AG10803 (cell line): ENCODE measurements at regions not wholly inside any gene's neighbourhood (a gene's known extent, or its start where the extent isn't known, plus 50 kb on each side); places are given as distances from the start of the nearest gene placed in this dataset.
A peak's percentile ranks its signal among the peaks of the same experiment; 100 is the strongest.

Experiments used
- DNase-seq: peaks from one replicate; pipeline ENCODE4 v3.0.0; 2010; ENCODE audit warnings: low read depth
- H3K4me3 ChIP-seq: 2 replicates; pipeline ENCODE4 v1.5.1; 2011; ENCODE audit warnings: mild to moderate bottlenecking, low read length, control low read depth
- CTCF ChIP-seq: conservative IDR thresholded peaks from 2 replicates; pipeline ENCODE4 v1.5.1; 2011; ENCODE audit warnings: mild to moderate bottlenecking, low read length, control low read depth, inconsistent platforms

DNA sequence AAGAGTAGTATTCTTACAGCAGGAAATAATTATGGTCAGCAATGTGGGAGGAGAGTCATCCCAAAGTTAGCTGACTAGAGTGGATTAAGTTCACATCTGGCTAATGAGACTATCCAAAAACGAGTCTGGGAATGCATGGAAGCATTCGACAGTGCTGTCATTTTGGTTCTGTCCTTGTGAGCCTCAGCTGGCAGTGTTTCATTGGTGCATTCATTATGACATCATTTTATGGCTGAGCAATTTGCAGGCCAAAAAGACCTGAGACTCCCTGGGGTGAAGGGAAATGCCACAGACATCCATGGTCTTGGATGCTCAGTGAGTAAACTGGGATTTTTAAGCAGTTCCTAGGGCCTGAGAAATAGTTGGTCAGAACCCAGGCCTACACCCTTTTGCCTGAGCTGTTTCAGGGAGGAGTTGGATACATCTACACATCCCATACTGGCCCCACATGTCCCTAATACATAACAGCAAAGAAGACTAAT lies 196.4 kb upstream of the CCN2 start:
- H3K4me3 ChIP-seq: no peak overlapping the region
- peak; percentile 100 for DNase-seq
- TF ChIP-seq CTCF: no peak

GRCh38 chr6:132144456-132144855 lies 193.3 kb upstream of the CCN2 start:
- no peak for DNase-seq
- no peak overlapping the region for H3K4me3 ChIP-seq
- TF ChIP-seq CTCF: no peak

GRCh38 chr6:132143258-132143657 lies 192.1 kb upstream of the CCN2 start:
- no peak for DNase-seq

DNA sequence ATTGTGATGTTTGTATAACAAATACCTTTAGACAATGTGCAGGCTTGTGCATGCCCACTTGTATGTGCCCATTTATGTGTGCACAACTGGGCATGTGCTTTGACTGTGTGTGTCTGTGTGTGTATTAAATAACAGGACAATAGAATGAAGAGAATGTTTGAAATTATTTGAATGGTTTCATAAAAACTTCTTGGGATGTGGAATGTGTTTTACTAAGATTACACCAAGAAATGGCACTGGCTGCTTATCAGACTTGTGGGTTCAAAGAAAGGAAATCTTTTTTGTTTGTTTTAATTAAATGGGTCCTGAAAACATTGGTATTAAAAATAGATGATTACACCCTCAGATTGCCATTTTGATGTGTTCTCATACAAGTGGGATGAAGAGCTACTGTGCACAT lies 191.6 kb upstream of the CCN2 start:
- peak; percentile 50 for DNase-seq
- no peak for TF ChIP-seq CTCF
- H3K4me3 ChIP-seq: no peak overlapping the region

More at GRCh38 chr6:132143258-132143657, 192.1 kb upstream of the CCN2 start:
- H3K4me3 ChIP-seq: no peak overlapping the region
- no peak for TF ChIP-seq CTCF

DNA sequence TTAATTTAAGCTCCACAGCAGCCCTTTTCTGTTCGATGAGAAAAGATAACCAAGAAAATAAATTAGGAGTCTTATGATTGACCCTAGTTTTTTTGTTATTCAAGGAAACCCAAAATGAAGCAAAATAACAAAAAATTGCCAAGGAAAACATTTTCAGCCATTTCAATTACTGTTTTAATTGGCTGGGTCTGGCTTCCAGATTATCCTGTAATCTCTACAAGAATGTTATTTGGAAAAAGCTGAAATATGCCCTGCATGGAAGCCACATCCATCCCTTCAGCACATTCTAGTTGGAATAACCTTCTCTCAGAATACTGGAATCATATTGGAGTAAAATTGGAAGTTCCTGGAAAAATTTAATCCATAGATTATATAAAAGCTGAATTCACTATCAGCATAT lies 191.1 kb upstream of the CCN2 start:
- peak; percentile 38 for DNase-seq
- H3K4me3 ChIP-seq: no peak overlapping the region
- no peak for TF ChIP-seq CTCF

DNA sequence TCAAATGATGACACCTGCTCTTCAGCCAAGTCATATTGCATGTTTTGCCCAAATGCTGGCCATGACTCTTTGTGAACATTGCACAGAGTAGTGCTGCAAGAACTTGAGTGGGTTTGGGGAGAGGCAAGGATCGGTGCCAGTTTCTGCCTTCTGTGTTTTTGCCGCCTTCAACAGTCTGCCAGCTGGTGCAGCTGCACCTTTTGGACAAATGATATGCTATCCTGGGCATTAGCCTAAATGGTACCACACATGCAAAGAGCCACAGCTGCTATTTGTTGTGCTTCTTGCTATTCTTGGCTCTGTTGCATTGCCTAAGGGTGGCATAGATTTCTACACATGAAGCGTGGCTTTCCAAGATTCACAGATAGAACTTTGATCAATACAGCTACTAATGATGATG lies 189.0 kb upstream of the CCN2 start:
- TF ChIP-seq CTCF: no peak
- DNase-seq: no peak
- H3K4me3 ChIP-seq: no peak overlapping the region

DNA sequence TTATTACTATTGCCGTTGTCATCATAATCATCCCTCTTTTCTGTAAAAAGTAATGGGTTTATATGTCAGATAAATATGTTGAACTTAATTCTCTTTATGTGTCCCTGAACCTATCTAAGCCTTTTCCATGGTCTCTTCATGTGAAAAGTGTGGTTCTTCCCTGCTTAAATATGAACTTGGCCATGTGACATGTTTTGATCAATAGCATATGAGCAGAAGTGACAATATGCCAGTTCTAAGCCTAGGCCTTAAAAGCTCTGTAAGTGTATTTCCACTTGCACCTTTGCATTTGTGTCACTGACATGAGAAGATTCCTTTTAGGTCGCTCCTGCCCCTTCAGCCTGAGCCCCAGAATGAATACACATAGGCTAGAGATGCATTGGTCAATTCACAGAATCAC lies 188.4 kb upstream of the CCN2 start:
- H3K4me3 ChIP-seq: no peak overlapping the region
- no peak for DNase-seq
- no peak for TF ChIP-seq CTCF
